T1000 (cell line): ENCODE measurements at regions not wholly inside any gene's neighbourhood (a gene's known extent, or its start where the extent isn't known, plus 50 kb on each side); places are given as distances from the start of the nearest gene placed in this dataset.

Experiments used
- DNase-seq: peaks from one replicate; lab custom pipeline; 2025; ENCODE audit warnings: mixed read lengths; lab: John Stamatoyannopoulos, UW

DNA sequence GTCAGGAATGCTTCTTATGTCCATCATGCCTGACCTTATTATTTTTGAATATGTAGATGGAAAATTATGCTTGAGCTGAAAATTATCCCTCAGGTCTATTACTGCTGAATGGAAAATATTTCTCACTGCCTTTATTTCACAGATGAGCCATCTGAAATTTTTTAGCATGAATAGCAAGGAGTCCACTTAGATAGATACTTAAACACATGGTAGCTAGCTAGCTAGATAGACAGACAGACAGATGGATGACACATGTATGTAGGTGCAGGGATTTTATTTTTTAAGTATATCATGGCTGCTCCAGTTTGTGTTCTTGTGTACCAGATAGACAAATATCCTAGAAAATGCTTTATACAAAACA lies 645.0 kb downstream of the MMUT start:
- no peak for DNase-seq

DNA sequence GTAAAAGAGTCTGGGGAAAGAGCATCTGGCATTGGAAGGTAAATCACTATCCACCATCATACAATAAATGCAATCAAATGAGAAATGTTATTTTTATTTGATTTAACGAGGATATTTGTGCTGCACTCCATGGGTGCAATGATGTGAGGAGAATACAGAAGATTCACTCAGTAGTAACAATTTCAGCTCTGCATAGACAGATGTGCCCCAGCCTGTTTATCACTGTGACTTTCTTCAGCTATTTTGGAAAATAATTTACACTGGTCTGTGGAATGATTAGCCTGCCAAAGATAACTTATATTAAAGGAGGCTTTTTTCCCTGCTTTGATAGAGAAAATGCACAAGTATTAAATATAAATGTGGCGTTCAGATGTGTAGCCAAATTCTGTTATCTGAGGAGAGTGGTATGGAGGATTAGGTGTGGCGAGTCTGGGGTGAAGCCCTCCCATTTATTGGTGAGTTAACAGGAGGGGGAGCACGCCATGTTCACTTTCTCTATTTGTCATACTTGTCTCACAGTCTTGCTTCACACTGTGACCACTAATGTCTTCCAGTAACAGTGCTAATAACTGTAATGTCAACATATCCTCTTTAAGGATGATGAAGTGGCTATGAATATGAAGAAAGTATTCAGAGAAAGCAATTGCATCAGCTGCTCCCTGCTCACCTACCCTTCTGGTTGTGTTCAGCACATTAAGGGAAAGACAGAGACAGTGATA lies 645.6 kb downstream of the MMUT start:
- DNase-seq, result no peak

DNA sequence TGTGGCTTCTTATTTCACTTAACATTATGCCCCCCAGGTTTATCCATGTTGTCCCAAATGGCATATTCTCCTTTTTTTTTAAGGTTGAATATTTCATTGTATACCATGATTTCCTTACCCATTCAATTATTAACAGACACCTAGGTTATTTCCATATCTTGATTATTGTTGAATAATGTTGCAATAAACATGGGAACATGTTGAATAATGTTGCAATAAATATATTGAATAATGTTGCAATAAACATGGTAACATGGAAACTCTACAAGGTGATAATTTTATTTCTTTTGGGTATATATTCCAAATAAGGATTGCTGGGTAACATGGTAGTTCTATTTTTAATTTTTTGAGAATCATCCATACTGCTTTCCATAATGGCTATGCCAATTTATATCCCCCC lies 648.1 kb downstream of the MMUT start:
- no peak for DNase-seq

DNA sequence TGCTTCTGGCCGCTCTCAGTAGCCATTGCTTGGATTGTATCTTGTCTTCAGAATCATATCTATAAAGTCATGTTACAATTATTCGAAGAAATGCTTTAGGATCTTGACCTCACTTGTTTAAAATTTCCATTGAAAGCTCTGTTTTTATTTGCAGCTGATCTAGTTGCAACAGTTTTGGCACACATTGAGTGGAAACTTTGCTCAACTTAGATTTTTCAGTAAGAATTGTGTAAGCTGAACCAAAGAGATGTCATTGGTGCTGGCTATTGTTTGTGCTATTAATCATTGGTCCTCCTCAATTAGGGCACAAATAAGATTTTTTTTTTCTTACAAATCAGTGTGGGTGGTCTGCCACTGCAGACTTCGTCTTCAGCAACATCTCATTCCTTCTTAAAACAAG lies 649.2 kb downstream of the MMUT start:
- DNase-seq, result no peak

DNA sequence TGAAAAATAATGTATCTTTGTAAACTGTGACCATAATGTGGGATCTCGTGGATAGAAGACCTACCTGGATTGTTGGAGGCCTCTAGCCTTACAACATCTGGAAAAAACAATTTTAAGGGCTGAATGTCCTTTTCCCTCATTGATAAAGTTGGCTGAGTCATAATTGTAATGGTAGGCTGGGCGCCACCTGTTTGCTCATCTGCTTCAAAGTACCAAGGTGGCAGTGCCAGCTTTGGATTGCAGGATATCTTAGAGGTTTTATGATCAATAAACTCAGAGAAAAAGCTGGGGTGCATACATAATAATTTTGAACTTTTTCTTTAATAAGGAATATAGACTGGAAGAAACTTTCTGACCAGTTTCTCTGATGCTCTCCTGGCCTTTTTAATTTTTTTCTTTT lies 653.4 kb downstream of the MMUT start:
- DNase-seq, result no peak

DNA sequence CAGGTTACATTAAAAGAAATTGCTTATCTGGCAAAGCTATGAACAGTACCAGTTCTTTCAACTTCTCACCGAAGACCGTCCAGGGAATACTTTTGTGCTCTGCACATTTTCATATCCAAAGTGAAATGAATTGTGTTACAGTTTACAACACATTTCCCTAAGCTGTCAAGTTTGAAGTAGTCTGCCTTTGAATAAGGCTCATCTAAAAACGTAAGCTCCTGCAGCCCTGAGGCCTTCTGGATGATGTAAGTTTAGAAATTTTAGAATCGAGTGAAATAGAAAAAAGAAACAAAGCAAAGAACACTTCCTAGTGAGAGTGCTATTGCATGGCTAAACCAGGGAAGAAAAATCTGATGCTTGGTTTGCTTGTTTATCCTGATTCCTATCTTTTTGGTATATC lies 653.8 kb downstream of the MMUT start:
- DNase-seq, result no peak

DNA sequence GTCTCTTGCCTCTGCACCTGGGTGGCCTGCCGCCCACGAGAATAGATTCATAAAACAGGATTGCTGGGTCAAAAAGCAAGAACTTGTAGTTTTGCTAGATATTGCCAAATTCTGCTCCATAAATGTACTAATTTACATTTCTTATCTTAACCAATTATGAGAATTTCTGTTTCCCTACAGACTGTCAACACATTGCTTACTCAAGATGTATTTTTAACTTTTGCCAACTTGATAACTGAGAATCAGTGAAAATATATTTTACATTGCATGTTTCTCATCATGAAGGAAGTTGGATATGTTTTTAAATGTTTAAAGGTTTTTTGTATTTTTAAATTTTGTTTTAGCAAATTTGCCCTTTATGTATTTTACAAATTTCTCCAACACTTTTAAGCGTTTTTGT lies 664.8 kb downstream of the MMUT start:
- no peak for DNase-seq

DNA sequence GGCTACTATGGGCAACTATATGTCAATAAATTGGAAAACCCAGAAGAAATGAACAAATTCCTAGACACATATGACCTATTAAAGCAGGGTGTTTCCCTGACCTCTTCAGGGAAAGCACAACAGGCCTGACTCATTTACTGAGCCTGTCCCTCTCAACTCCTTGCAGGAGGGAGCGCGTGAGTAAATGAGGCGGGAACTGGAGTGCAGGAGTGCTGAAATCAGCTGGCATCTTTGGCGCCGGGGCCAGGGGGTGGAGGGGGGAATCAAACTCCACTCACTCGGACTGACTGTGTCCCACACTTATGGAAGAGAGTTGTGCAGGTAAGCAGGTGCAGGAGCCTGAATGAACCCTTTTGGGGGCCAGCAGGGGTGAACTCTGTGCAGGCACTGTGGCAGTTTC lies 671.2 kb upstream of the PTCHD4 start:
- no peak for DNase-seq

DNA sequence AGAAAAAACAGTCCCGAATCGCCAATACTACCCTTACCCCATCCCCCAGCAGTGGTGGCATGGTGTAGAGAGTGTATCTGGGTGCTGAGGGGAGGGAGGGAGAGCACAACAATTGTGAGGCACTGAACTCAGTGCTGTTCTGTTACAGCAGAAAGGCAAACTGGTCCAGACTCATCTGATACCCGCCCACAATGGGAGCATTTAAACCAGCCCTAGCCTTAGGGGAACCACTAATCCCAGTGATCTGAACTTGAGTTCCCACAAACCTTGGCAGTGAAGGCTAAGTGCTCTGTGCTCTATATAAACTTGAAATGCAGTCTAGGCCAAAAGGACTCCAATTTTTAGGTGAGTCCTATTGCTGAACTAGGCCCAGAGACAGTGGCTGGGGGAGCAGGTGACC lies 666.4 kb upstream of the PTCHD4 start:
- DNase-seq, result no peak

DNA sequence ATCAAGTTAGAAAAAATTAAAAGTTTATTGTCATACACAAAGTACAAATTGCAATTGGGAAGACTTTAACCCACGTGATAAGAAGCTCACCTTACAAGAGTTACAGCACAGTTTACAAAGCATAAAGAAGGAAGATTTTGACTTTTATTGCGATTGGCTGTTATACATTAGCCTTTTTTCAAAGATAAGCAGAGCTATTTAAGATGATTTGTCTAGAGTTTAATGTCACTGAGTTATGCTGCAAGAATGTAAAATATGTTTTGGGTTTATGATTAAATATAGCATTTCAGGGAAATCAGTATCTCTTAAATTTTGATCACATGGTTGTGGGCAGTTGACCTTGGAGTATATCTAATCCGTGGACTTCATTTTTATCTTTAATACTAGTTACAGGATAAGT lies 664.2 kb upstream of the PTCHD4 start:
- no peak for DNase-seq

DNA sequence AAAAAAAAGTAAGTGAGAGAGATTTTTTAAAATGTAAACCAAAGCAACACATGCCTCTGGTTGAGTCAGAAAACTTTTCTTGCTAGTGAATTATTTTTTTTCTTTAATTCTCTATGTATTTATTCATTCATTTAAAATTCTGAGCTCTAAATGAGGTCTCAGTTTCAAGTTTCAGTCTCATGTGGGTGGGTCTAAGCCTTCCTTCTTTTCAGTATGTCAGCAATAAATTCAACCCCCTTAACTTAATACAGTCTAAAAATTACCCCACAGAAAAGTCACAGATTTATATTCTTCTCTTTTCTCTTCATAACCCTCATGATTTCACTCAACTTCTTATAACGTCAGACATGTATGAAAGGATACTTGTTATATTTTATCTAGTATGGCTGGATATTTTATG lies 663.3 kb upstream of the PTCHD4 start:
- DNase-seq, result no peak

DNA sequence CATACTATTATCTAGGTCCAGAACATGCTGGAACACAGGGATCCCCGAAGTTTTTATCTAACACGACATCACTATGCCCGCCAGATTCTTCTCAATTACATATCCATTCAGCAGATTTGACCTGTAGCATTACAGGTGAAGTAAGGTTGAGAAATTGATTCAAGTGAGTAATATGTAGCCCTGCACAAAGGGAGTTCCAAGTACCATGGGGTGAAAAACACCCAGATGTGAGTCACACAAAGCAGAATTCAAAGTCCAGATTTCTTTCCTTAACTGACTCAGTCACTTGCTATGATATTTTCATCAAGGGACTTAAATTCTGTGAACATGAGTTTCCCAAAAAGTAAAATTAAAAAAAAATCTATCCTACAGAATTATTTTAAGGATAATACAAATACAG lies 655.4 kb upstream of the PTCHD4 start:
- DNase-seq, result no peak

DNA sequence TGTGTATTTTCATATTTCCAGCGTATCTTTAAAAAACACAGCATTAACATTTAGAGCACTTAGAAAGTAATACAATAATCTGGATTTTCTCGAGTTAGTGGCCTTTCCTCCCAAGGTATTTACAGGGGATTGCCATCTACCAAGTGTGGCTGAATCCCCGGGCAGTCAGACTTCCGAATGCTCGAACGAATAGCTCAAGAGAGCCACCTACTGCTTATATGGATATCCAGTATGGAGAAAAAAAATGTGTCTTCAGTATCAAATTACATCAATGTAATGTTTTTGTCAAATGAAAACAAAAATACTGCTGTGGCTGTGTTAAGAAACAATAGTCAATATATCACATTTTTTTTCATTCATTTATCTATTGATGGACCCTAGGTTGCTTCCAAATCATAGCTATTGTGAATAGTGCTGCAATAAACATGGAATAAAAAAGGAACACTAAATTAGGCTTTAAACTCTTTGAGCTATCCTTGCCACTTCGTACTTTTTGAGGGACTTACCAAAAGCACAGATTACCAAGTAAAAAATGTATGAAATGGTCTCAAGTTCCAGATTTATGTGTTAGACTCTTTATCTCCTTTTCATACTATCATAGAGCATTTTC lies 654.5 kb upstream of the PTCHD4 start:
- DNase-seq, result peak; percentile 7

DNA sequence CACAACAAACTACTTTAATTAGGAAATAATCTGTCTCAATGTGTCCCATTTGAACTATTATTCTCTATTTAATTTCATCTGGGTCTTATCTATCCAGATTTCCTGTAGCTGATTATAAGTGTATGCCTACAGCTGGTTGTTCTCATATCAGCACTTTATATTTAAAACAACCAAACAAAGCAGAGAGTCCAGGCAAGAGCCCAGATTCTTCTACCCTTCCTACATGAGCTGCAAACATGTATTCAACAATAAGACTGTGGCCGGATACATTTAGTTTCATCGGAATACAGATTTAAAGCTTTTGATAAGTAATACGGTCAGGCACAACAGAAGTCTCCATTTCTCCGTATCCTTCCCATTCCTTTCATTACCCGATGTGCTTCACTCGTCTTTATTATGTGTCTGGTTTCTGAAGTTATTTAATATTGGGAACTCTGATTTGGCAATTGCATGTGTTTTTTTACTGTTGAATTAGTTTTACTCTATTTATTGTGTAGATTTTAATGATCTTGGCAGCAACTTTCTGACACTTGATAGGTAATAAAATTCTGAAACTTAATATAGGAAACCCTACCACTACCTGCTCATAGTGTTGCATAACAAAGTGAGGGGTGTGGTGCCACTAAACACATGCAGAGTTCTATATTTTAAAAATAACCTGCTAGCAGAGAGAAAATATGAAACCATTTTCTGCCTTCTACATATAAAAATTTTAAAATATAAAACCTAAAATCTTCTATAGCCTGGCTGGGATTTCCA lies 653.5 kb upstream of the PTCHD4 start:
- DNase-seq, result no peak

DNA sequence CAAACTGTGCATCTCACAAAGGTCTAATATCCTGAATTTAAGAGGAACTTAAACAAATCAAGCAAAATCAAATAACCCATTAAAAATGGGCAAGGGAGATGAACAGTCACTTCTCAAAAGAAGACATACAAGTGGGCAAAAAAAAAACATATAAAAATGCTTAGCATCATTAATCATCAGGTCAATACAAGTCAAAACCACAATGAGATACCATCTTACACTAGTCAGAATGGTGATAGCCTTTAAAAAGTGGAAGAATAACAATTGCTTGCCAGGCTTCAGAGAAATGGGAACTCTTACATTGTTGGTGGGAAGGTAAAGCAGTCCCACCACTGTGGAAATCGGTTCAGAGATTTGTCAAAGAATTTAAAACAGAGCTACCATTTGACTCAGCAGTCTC lies 646.7 kb upstream of the PTCHD4 start:
- peak; percentile 19 for DNase-seq

DNA sequence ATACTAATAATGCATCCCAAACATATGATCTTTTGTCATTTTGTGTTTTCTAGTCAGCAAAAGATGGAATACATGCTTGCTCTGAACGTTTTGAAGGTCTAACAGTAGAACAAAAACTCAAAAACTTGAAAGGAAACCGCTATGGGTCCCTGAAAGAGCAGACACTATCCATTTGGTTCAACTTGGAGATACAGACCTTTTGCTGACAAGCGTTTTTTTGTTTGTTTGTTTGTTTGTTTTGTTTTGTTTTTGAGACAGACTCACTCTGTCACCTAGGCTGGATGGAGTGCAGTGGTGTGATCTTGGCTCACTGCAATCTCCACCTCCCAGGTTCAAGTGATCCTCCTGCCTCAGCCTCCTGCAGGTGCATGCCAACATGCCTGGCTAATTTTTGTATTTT lies 644.3 kb upstream of the PTCHD4 start:
- DNase-seq, result no peak

DNA sequence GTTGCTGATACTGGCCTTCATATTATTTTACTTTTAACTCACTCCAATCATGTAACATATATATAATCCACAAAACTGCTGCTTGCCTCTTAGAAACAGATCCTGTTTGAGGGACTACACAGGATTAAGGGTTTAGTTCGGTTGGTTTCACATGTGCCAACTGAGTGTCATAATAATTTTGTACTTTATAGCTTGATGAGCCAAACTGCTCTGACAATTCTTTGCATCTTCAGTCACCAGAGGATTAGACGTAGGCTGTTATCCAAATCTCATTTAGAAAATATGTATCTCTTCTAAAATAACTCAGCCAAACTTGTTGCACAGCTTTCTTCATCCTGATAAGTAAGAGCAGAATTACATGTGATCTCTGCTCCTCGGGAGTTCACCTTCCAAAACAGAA lies 643.6 kb upstream of the PTCHD4 start:
- DNase-seq, result no peak

DNA sequence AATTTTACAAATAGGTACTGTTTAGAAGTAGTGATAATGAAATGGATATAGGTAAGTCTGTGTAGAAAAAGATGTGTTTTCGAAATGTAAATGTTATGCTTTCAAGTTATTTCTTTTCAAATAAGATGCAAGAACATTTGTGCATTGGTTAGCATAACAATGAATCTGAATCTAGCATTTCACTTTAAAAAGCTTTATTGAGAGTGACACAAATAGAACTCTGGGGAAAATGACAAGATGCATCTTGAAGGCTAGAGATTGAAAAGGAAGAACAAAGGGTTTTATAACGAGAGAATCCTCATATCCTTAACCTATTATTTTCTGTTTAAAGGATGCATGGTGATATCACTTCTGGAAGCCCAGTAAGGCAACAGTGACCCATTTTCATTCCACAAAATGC lies 639.9 kb upstream of the PTCHD4 start:
- no peak for DNase-seq

DNA sequence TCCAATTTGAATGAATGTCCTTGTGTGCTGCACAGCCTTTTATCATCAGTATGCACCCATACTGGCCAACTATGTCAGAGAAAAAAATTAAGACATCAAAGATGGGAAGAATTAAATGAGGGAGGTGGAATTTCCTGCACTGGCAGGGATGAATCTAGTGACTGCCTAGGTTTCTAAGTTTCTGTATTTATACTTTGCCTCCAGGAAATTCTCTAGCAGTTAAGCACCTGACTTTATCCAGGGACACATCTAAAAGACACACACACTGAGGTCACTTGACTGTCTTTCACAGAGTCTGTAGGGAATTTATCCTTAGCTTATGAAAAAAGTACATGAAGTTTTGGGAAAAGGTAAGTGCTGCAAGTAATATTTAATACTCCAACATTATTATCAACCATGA lies 636.5 kb upstream of the PTCHD4 start:
- no peak for DNase-seq

DNA sequence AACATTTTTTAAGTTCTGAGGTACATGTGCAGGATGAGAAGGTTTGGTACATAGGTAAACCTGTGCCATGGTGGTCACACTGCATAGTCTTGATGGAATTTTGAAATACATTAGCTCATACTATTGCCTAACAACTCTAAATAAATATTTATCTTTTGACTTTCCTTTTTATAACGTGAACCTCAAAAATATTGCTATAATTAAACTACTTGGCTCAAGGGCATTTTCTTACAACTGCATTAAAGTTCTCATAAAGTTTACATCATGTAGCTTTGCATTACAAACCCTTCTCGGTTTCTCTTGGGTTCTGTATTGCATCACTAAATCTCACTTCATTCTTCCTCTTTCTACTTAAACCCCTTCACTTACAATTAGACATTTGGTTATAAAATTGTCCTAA lies 636.0 kb upstream of the PTCHD4 start:
- DNase-seq, result no peak

DNA sequence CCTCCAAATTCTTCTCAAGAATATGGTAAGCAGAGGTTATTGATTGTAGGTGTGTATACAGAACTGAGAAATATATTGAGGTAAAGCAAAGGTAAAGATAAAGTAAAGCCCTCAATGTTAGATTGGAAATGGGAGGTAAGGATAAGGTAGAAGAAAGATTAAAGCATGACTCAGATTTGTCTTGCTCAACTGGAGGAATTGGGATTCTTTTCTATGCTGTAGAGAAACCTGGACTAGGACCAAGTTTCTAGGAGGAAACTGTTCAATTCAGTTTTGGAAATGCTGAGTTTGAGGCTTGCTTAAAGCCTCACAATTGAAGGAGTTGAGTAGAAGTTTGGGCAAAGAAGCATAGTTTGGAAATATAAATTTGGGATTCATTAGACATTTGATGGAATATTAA lies 634.0 kb upstream of the PTCHD4 start:
- DNase-seq, result no peak

DNA sequence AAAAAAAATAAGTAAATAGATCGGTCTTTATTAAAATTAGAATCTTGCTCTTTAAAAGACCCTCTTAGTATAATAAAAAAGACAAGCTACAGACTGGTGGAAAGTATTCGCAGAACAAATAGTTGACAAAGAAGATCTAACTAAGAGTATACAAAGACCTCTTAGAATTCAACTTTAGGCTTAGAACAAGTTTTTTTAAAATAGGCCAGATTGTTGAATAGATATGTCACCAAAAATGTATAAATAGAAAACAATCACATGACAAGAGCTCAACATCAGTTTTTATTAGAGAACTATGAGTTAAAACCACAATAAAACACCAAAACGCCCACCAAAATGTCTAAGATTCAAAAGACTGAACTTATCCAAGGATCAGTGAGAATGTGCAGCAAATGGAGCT lies 632.7 kb upstream of the PTCHD4 start:
- no peak for DNase-seq

DNA sequence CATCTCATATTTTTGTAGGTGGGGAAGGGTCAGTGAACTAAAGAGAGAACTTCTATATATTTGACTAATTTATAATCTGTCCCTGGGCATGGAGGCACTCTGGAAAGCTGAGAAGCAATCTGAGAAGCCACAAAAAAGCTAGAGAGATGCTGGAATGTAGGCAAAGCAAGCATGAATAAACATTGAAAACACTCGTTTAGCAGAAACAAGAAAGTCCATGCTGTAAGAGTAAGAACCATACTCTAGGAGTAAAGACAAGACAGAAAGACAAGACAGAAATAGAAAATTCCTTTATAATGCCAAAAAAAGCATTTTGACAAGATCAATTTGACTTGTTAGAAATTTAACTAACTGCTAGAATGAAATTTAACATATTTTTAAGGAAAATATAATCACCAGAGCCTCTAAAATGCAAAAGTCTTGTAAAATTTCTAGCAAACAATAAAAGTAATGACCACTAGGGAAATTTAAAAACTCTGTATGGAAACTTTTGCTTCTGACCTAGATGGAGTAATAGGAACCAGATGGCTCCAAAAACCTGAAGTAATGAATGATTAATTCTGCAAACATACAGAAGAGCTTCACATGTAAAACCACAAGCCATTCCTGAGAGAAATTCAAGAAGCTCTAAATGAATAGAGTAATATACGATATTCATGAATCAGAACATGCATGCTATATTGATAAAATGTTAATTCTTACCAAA lies 625.7 kb upstream of the PTCHD4 start:
- DNase-seq, result no peak
